IMR-90 (cell line): ENCODE measurements at regions not wholly inside any gene's neighbourhood (a gene's known extent, or its start where the extent isn't known, plus 50 kb on each side); places are given as distances from the start of the nearest gene placed in this dataset.

ENCODE experiments used
- ATAC-seq: fragments of 200-7000 bp; cut with Tn5 transposase; 2 replicates; pipeline ENCODE4 v1.9.1; 2020; ENCODE audit warnings: low read depth, mild to moderate bottlenecking, moderate library complexity
- BruUV-seq: library from RNA; stranded (reverse); fragments of 400-500 nt; replicated peaks from 2 replicates; lab custom pipeline; 2021; lab: Mats Ljungman, UMichigan
- CTCF ChIA-PET: fragments of 300-600 bp; formaldehyde crosslinking; extraction: SDS; loops from one replicate; lab custom pipeline; 2021; ENCODE audit warnings: antibody characterized with exemption; lab: Yijun Ruan, JAX
- POLR2A ChIA-PET: fragments of 300-600 bp; sonication (Branson Sonifier 250); formaldehyde crosslinking; loops from one replicate; lab custom pipeline; 2022; ENCODE audit warnings: antibody characterized with exemption; ENCODE audit not compliant: unreplicated experiment; lab: Charles Lee
- DNase-seq: peaks from one replicate; pipeline ENCODE4 v3.0.0; 2013
- H2AFZ ChIP-seq: replicated peaks from 2 replicates; pipeline ENCODE3; 2013; ENCODE audit warnings: low read length, mild to moderate bottlenecking; ENCODE audit not compliant: poor library complexity
- H2AK5ac ChIP-seq: 2 replicates; pipeline ENCODE4 v1.6.1; 2013; ENCODE audit warnings: low read depth, low read length, inconsistent platforms
- H2AK9ac ChIP-seq: replicated peaks from 2 replicates; pipeline ENCODE3; 2013; ENCODE audit warnings: mild to moderate bottlenecking, low read depth, low read length, moderate library complexity; ENCODE audit not compliant: poor library complexity
- H2BK120ac ChIP-seq: 2 replicates; pipeline ENCODE4 v1.6.1; 2013; ENCODE audit warnings: low read depth, low read length, inconsistent platforms
- H2BK15ac ChIP-seq: 3 replicates; pipeline ENCODE4 v1.6.1; 2013; ENCODE audit warnings: low read depth, low read length, inconsistent platforms
- H2BK20ac ChIP-seq: 2 replicates; pipeline ENCODE4 v1.6.1; 2013; ENCODE audit warnings: low read depth, mild to moderate bottlenecking, inconsistent platforms, low read length, moderate library complexity
- H2BK5ac ChIP-seq: 2 replicates; pipeline ENCODE4 v1.6.1; 2013; ENCODE audit warnings: mild to moderate bottlenecking, low read depth, low read length, inconsistent platforms; ENCODE audit not compliant: poor library complexity, severe bottlenecking
- H3K14ac ChIP-seq: replicated peaks from 2 replicates; pipeline ENCODE4 v1.6.1; 2013; ENCODE audit warnings: low read depth, low read length, inconsistent platforms
- H3K18ac ChIP-seq: 2 replicates; pipeline ENCODE4 v1.6.1; 2013; ENCODE audit warnings: low read depth, low read length, control low read depth
- H3K23ac ChIP-seq: 2 replicates; pipeline ENCODE4 v1.6.1; 2013; ENCODE audit warnings: low read depth, low read length, inconsistent platforms
- H3K27ac ChIP-seq: 2 replicates; pipeline ENCODE4 v1.5.1; 2013; ENCODE audit warnings: mild to moderate bottlenecking, control low read depth, low read length; ENCODE audit not compliant: insufficient read depth
- H3K27me3 ChIP-seq: 2 replicates; pipeline ENCODE4 v1.6.1; 2013; ENCODE audit warnings: low read length; ENCODE audit not compliant: control insufficient read depth, insufficient read depth
- H3K36me3 ChIP-seq: 2 replicates; pipeline ENCODE4 v1.6.1; 2013; ENCODE audit warnings: low read length, mixed read lengths; ENCODE audit not compliant: control insufficient read depth, insufficient read depth
- H3K4ac ChIP-seq: 2 replicates; pipeline ENCODE4 v1.6.1; 2013; ENCODE audit warnings: low read depth, low read length, inconsistent platforms
- H3K4me1 ChIP-seq: 2 replicates; pipeline ENCODE4 v1.6.1; 2013; ENCODE audit warnings: low read length, mixed read lengths; ENCODE audit not compliant: control insufficient read depth, insufficient read depth
- H3K4me2 ChIP-seq: 2 replicates; pipeline ENCODE4 v1.6.1; 2013; ENCODE audit warnings: low read depth, mild to moderate bottlenecking, control low read depth, low read length, moderate library complexity
- H3K4me3 ChIP-seq: 2 replicates; pipeline ENCODE4 v1.5.1; 2013; ENCODE audit warnings: low read depth, mild to moderate bottlenecking, control low read depth, low read length, moderate library complexity; ENCODE audit not compliant: insufficient read depth
- H3K56ac ChIP-seq: 2 replicates; pipeline ENCODE4 v1.6.1; 2013; ENCODE audit warnings: low read length, inconsistent platforms; ENCODE audit not compliant: insufficient read depth; ENCODE audit errors: extremely low read depth
- H3K79me1 ChIP-seq, 2 experiments: 2 replicates each; pipeline ENCODE4 v1.6.1; 2013; ENCODE audit warnings: low read length in 2 of 2, inconsistent platforms in 1 of 2, low read depth in 1 of 2
- H3K9ac ChIP-seq: 2 replicates; pipeline ENCODE4 v1.6.1; 2013; ENCODE audit warnings: low read depth, low read length, control low read depth
- H3K9me1 ChIP-seq: 2 replicates; pipeline ENCODE4 v1.6.1; 2013; ENCODE audit warnings: low read length, inconsistent platforms; ENCODE audit not compliant: insufficient read depth
- H3K9me3 ChIP-seq: 2 replicates; pipeline ENCODE4 v1.6.1; 2013; ENCODE audit warnings: low read length; ENCODE audit not compliant: control insufficient read depth, insufficient read depth
- H4K20me1 ChIP-seq: 2 replicates; pipeline ENCODE4 v1.6.1; 2013; ENCODE audit warnings: low read length, inconsistent platforms; ENCODE audit not compliant: insufficient read depth
- H4K5ac ChIP-seq: 2 replicates; pipeline ENCODE4 v1.6.1; 2013; ENCODE audit warnings: mild to moderate bottlenecking, low read depth, low read length, control low read depth
- H4K8ac ChIP-seq, 2 experiments: 2 replicates each; pipeline ENCODE4 v1.6.1; 2013; ENCODE audit warnings: low read depth in 2 of 2, low read length in 2 of 2, control low read depth in 1 of 2, inconsistent platforms in 1 of 2
- H4K91ac ChIP-seq: 2 replicates; pipeline ENCODE4 v1.6.1; 2013; ENCODE audit warnings: low read depth, low read length, inconsistent platforms; ENCODE audit not compliant: insufficient read depth
- BHLHE40 ChIP-seq: fragments of 150-350 bp; IDR thresholded peaks from 2 replicates; pipeline ENCODE4 v1.6.1; 2016; ENCODE audit warnings: mild to moderate bottlenecking, low read depth, low read length
- CEBPB ChIP-seq: IDR thresholded peaks from 2 replicates; pipeline ENCODE4 v1.6.1; 2012; ENCODE audit warnings: low read depth, low read length, improper control_type of control experiment
- CHD1 ChIP-seq: IDR thresholded peaks from 2 replicates; pipeline ENCODE4 v1.6.1; 2012; ENCODE audit warnings: low read depth, low read length, improper control_type of control experiment
- CTCF ChIP-seq: conservative IDR thresholded peaks from 2 replicates; pipeline ENCODE4 v1.5.1; 2012; ENCODE audit warnings: mild to moderate bottlenecking, low read depth, low read length, improper control_type of control experiment
- FOS ChIP-seq: fragments of 150-350 bp; IDR thresholded peaks from 2 replicates; pipeline ENCODE4 v1.6.1; 2016; ENCODE audit warnings: low read depth, low read length
- MAFK ChIP-seq: IDR thresholded peaks from 2 replicates; pipeline ENCODE4 v1.6.1; 2012; ENCODE audit warnings: low read depth, low read length, improper control_type of control experiment
- MAZ ChIP-seq: IDR thresholded peaks from 2 replicates; pipeline ENCODE4 v1.6.1; 2012; ENCODE audit warnings: low read depth, mild to moderate bottlenecking, low read length, improper control_type of control experiment, moderate library complexity, borderline replicate concordance
- MXI1 ChIP-seq: IDR thresholded peaks from 2 replicates; pipeline ENCODE4 v1.6.1; 2012; ENCODE audit warnings: low read depth, mild to moderate bottlenecking, low read length, moderate library complexity, borderline replicate concordance
- NFE2L2 ChIP-seq: fragments of 150-350 bp; IDR thresholded peaks from 2 replicates; pipeline ENCODE4 v1.6.1; 2016; ENCODE audit warnings: low read depth, mild to moderate bottlenecking, low read length
- POLR2A ChIP-seq: IDR thresholded peaks from 2 replicates; pipeline ENCODE4 v1.6.1; 2012; ENCODE audit warnings: mild to moderate bottlenecking, low read depth, low read length
- RAD21 ChIP-seq: IDR thresholded peaks from 2 replicates; pipeline ENCODE4 v1.6.1; 2012; ENCODE audit warnings: low read length, improper control_type of control experiment
- RCOR1 ChIP-seq: IDR thresholded peaks from 2 replicates; pipeline ENCODE4 v1.6.1; 2012; ENCODE audit warnings: mild to moderate bottlenecking, low read length, improper control_type of control experiment; ENCODE audit not compliant: insufficient replicate concordance
- RFX5 ChIP-seq: IDR thresholded peaks from 2 replicates; pipeline ENCODE4 v1.8.0; 2012; ENCODE audit warnings: low read depth, mild to moderate bottlenecking, low read length, moderate library complexity
- SMC3 ChIP-seq: fragments of 150-350 bp; IDR thresholded peaks from 2 replicates; pipeline ENCODE4 v1.6.1; 2016; ENCODE audit warnings: low read depth, mild to moderate bottlenecking, antibody characterized with exemption, low read length, moderate library complexity
- WGBS, 2 experiments: methylation state at CpG; one replicate each; pipeline versions ENCODE4 v1.1.5 to v1.1.7; 2013; ENCODE audit warnings: missing lambda C conversion rate in 2 of 2; ENCODE audit not compliant: insufficient read length in 1 of 2; ENCODE audit errors: extremely low coverage in 2 of 2; 5-methylcytosine and 5-hydroxymethylcytosine counted together
- dilution Hi-C: fragments of 300-500 bp; cut with HindIII; formaldehyde crosslinking; loops from one replicate; pipeline ENCODE4 v1.14.3; 2018; ENCODE audit warnings: low sequenced_read_pairs; ENCODE audit not compliant: unreplicated experiment
- in situ Hi-C: fragments of 300-500 bp; cut with MboI; formaldehyde crosslinking; loops from 3 replicates; pipeline ENCODE4 v1.14.3; 2019; ENCODE audit warnings: low sequenced_read_pairs, inconsistent platforms, mixed read lengths
- intact Hi-C: fragments of 100-400 bp; cut with micrococcal nuclease; formaldehyde crosslinking; loops from 2 replicates; pipeline ENCODE4 v1.10.0; 2022
- TF ChIP-seq, protein P1 (sequence below): fragments of 150-350 bp; IDR thresholded peaks from 2 replicates; pipeline ENCODE4 v1.6.1; 2017; ENCODE audit warnings: mild to moderate bottlenecking, antibody characterized with exemption, low read length, low read depth
- TF ChIP-seq, protein P2 (sequence below): fragments of 150-350 bp; IDR thresholded peaks from 2 replicates; pipeline ENCODE4 v1.6.1; 2016; ENCODE audit warnings: low read depth, mild to moderate bottlenecking, low read length, moderate library complexity, borderline replicate concordance

DNA sequence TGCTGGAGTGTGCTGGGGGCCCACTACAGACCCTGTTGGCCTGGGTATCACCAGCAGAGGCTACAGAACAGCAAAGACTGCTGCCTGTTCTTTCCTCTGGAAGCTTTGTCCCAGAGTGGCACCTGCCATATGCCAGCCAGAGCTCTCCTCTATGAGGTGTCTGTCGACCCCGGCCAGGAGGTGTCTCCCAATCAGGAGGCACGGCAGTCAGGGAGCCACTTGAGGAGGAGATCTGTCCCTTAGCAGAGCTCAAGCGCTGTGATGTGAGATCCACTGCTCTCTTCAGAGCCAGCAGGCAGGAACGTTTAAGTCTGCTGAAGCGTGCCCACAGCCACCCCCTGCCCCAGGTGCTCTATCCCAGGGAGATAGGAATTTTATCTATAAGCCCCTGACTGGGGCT lies 316.2 kb downstream of the ETV1 start:
- no peak overlapping the region for H3K18ac ChIP-seq
- no peaks in the 10 kb centered on the region for H3K9me3 ChIP-seq
- no peak overlapping the region for H2AK5ac ChIP-seq
- no peaks in the 10 kb centered on the region for H3K4me1 ChIP-seq
- no peak overlapping the region for H3K23ac ChIP-seq
- H2AK9ac ChIP-seq = no peak overlapping the region
- TF ChIP-seq RFX5 = no peak
- TF ChIP-seq SMC3 = no peak
- TF ChIP-seq MAZ = no peak
- no peak for TF ChIP-seq POLR2A
- no peak for TF ChIP-seq CEBPB
- TF ChIP-seq, protein P1, sequence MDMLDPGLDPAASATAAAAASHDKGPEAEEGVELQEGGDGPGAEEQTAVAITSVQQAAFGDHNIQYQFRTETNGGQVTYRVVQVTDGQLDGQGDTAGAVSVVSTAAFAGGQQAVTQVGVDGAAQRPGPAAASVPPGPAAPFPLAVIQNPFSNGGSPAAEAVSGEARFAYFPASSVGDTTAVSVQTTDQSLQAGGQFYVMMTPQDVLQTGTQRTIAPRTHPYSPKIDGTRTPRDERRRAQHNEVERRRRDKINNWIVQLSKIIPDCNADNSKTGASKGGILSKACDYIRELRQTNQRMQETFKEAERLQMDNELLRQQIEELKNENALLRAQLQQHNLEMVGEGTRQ = no peak
- TF ChIP-seq, protein P2, sequence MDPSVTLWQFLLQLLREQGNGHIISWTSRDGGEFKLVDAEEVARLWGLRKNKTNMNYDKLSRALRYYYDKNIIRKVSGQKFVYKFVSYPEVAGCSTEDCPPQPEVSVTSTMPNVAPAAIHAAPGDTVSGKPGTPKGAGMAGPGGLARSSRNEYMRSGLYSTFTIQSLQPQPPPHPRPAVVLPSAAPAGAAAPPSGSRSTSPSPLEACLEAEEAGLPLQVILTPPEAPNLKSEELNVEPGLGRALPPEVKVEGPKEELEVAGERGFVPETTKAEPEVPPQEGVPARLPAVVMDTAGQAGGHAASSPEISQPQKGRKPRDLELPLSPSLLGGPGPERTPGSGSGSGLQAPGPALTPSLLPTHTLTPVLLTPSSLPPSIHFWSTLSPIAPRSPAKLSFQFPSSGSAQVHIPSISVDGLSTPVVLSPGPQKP = no peak
- TF ChIP-seq FOS = no peak
- TF ChIP-seq CHD1 = no peak
- no peak for TF ChIP-seq MXI1
- no peak for TF ChIP-seq RCOR1
- no peak for TF ChIP-seq BHLHE40
- no peak for TF ChIP-seq MAFK
- no peak for TF ChIP-seq RAD21
- TF ChIP-seq NFE2L2 = no peak
- TF ChIP-seq CTCF = no peak
- H3K14ac ChIP-seq = no peak overlapping the region
- H3K56ac ChIP-seq = no peak overlapping the region
- no peak overlapping the region for H2BK20ac ChIP-seq
- no peaks in the 10 kb centered on the region for H3K27me3 ChIP-seq
- no peak overlapping the region for H3K9ac ChIP-seq
- in situ Hi-C loops = no loop called here
- H4K8ac ChIP-seq = no peak overlapping the region
- H3K4ac ChIP-seq = no peak overlapping the region
- BruUV-seq = no TSS peak
- no peak overlapping the region for H3K27ac ChIP-seq
- H2AFZ ChIP-seq = no peak overlapping the region
- H4K20me1 ChIP-seq = no peaks in the 10 kb centered on the region
- H4K91ac ChIP-seq = no peak overlapping the region
- no peak overlapping the region for H4K5ac ChIP-seq
- no peaks in the 10 kb centered on the region for H3K79me1 ChIP-seq
- H3K4me3 ChIP-seq = no peak overlapping the region
- no peak overlapping the region for H2BK5ac ChIP-seq
- dilution Hi-C loops = no loop called here
- intact Hi-C loops = no loop called here
- 51% methylated on average over 3 of the region's 6 CpGs; no CpG with 5 or more reads in 1 of the 2 experiments for WGBS, 2 experiments
- no peak overlapping the region for H2BK120ac ChIP-seq
- H3K36me3 ChIP-seq = no peaks in the 10 kb centered on the region
- no peaks in the 10 kb centered on the region for H3K9me1 ChIP-seq
- POLR2A ChIA-PET = no interaction called here
- DNase-seq = no peak
- H2BK15ac ChIP-seq = no peak overlapping the region
- no peak for ATAC-seq
- no peak overlapping the region for H3K4me2 ChIP-seq
- CTCF ChIA-PET = no interaction called here
